NCI-H524 treated with DMSO at 0.1 percent for 48 hours (cell line): ENCODE measurements at regions not wholly inside any gene's neighbourhood (a gene's known extent, or its start where the extent isn't known, plus 50 kb on each side); places are given as distances from the start of the nearest gene placed in this dataset.
"Not testable (repeated sequence)": the region's sequence is repeated elsewhere in the genome, so short reads cannot be mapped to it uniquely, and the experiment has no call there.

Experiments
- DNase-seq: peaks from one replicate; lab custom pipeline; 2025; lab: John Stamatoyannopoulos, UW

- DNase-seq: no peak
Observed at GRCh38 chr1:78715181-78715661, 65.6 kb downstream of the IFI44 start.

GRCh38 chr1:78716186-78716585, 66.6 kb downstream of the IFI44 start:
- no peak for DNase-seq

- no peak for DNase-seq
Observed at GRCh38 chr1:78718566-78718965, 68.9 kb downstream of the IFI44 start.

GRCh38 chr1:78721136-78721535, 71.5 kb downstream of the IFI44 start:
- no peak for DNase-seq

- DNase-seq: no peak
Observed at GRCh38 chr1:78722105-78722504, 72.5 kb downstream of the IFI44 start.

- no peak for DNase-seq
Observed at GRCh38 chr1:78722521-78722920, 72.9 kb downstream of the IFI44 start.

GRCh38 chr1:78722947-78723346, 73.3 kb downstream of the IFI44 start:
- DNase-seq: no peak

- no peak for DNase-seq
Observed at GRCh38 chr1:78726686-78727085, 77.1 kb downstream of the IFI44 start.

- no peak for DNase-seq
Observed at GRCh38 chr1:78728359-78728758, 78.7 kb downstream of the IFI44 start.

- no peak for DNase-seq
Observed at GRCh38 chr1:78730054-78730453, 80.4 kb downstream of the IFI44 start.

GRCh38 chr1:78731674-78732073, 82.0 kb downstream of the IFI44 start:
- DNase-seq: no peak

- DNase-seq: no peak
Observed at GRCh38 chr1:78737241-78737640, 87.6 kb downstream of the IFI44 start.

- no peak for DNase-seq
Observed at GRCh38 chr1:78743626-78744025, 94.0 kb downstream of the IFI44 start.

- DNase-seq: no peak
Observed at GRCh38 chr1:78745111-78745510, 95.5 kb downstream of the IFI44 start.

GRCh38 chr1:78753679-78754078, 104.0 kb downstream of the IFI44 start:
- DNase-seq: not testable (repeated sequence)

GRCh38 chr1:78755986-78756385, 106.4 kb downstream of the IFI44 start:
- no peak for DNase-seq

- DNase-seq: peak; percentile 47
Observed at GRCh38 chr1:78758506-78758905, 108.9 kb downstream of the IFI44 start.

- no peak for DNase-seq
Observed at GRCh38 chr1:78759881-78760280, 110.2 kb downstream of the IFI44 start.

GRCh38 chr1:78760858-78761257, 111.2 kb downstream of the IFI44 start:
- no peak for DNase-seq

- DNase-seq: no peak
Observed at GRCh38 chr1:78762113-78762512, 112.5 kb downstream of the IFI44 start.

GRCh38 chr1:78765489-78765888, 115.9 kb downstream of the IFI44 start:
- no peak for DNase-seq

- no peak for DNase-seq
Observed at GRCh38 chr1:78779831-78780230, 130.2 kb downstream of the IFI44 start.

GRCh38 chr1:78787544-78787943, 137.9 kb downstream of the IFI44 start:
- DNase-seq: no peak

GRCh38 chr1:78790174-78790573, 140.5 kb downstream of the IFI44 start:
- no peak for DNase-seq

GRCh38 chr1:78792756-78793155, 143.1 kb downstream of the IFI44 start:
- DNase-seq: no peak
